Ectodermal cell (in vitro differentiated cells): ENCODE measurements at regions not wholly inside any gene's neighbourhood (a gene's known extent, or its start where the extent isn't known, plus 50 kb on each side); places are given as distances from the start of the nearest gene placed in this dataset.

Experiments used
- H3K27ac ChIP-seq: 2 replicates; pipeline ENCODE4 v1.7.0; 2013; ENCODE audit warnings: mild to moderate bottlenecking, low read depth, low read length; ENCODE audit not compliant: insufficient read depth, poor library complexity, severe bottlenecking
- H3K27me3 ChIP-seq: 2 replicates; pipeline ENCODE4 v1.7.0; 2013; ENCODE audit warnings: mild to moderate bottlenecking, low read length; ENCODE audit not compliant: insufficient read depth, control insufficient read depth, poor library complexity, severe bottlenecking
- H3K36me3 ChIP-seq: one replicate; pipeline ENCODE4 v1.7.0; 2013; ENCODE audit warnings: low read length; ENCODE audit not compliant: control insufficient read depth, insufficient read depth
- H3K4me1 ChIP-seq: one replicate; pipeline ENCODE4 v1.7.0; 2013; ENCODE audit warnings: low read length; ENCODE audit not compliant: control insufficient read depth, insufficient read depth
- H3K4me3 ChIP-seq: 2 replicates; pipeline ENCODE4 v1.7.0; 2013; ENCODE audit warnings: low read depth, low read length, control low read depth; ENCODE audit not compliant: insufficient read depth
- H3K9me3 ChIP-seq: 2 replicates; pipeline ENCODE4 v1.7.0; 2013; ENCODE audit warnings: mild to moderate bottlenecking, low read length, moderate library complexity; ENCODE audit not compliant: control insufficient read depth
- WGBS, 2 experiments: methylation state at CpG; one replicate each; pipeline ENCODE4 v1.1.7; 2013; ENCODE audit warnings: missing lambda C conversion rate in 2 of 2; 5-methylcytosine and 5-hydroxymethylcytosine counted together

- Histone ChIP-seq H3K4me3 (no peak overlapping the region), H3K9me3 (no peaks in the 10 kb centered on the region), H3K4me1 (peaks cover 35% of the 10 kb centered on the region), H3K36me3 (no peaks in the 10 kb centered on the region), H3K27me3 (peaks cover 8% of the 10 kb centered on the region), H3K27ac (no peak overlapping the region)
- 94 to 95% methylated on average over 4 of the region's 4 CpGs for WGBS, 2 experiments
These were observed 60.2 kb upstream of the LCTL start for GRCh38 chr15:66625974-66626373.

GRCh38 chr15:66628976-66629723 is 63.4 kb upstream of the LCTL start:
- H3K9me3 ChIP-seq: no peaks in the 10 kb centered on the region
- 55 to 56% methylated on average over 5 of the region's 8 CpGs for WGBS, 2 experiments
- no peaks in the 10 kb centered on the region for H3K27me3 ChIP-seq
- H3K36me3 ChIP-seq: no peaks in the 10 kb centered on the region
- no peak overlapping the region for H3K4me3 ChIP-seq
- H3K27ac ChIP-seq: no peak overlapping the region
- H3K4me1 ChIP-seq: peaks cover 45% of the 10 kb centered on the region

GRCh38 chr15:66629817-66630576 is 64.2 kb upstream of the LCTL start:
- Histone ChIP-seq H3K9me3 (no peaks in the 10 kb centered on the region), H3K27me3 (no peaks in the 10 kb centered on the region), H3K27ac (no peak overlapping the region), H3K4me3 (no peak overlapping the region), H3K4me1 (peaks cover 51% of the 10 kb centered on the region), H3K36me3 (no peaks in the 10 kb centered on the region)
- WGBS, 2 experiments: 85 to 86% methylated on average over 4 of the region's 4 CpGs

GRCh38 chr15:66630801-66631351 is 65.1 kb upstream of the LCTL start:
- H3K4me3 ChIP-seq: no peak overlapping the region
- H3K27me3 ChIP-seq: no peaks in the 10 kb centered on the region
- WGBS, 2 experiments: 77 to 79% methylated on average over 17 of the region's 17 CpGs
- H3K36me3 ChIP-seq: no peaks in the 10 kb centered on the region
- no peak overlapping the region for H3K27ac ChIP-seq
- H3K4me1 ChIP-seq: peaks cover 57% of the 10 kb centered on the region
- H3K9me3 ChIP-seq: no peaks in the 10 kb centered on the region

- Histone ChIP-seq H3K4me1 (peaks cover 57% of the 10 kb centered on the region), H3K36me3 (no peaks in the 10 kb centered on the region)
- WGBS, 2 experiments: 85% methylated on average over 7 of the region's 7 CpGs
These were observed 65.9 kb upstream of the LCTL start for GRCh38 chr15:66631616-66632263.

GRCh38 chr15:66633041-66633937 is 67.5 kb upstream of the LCTL start:
- no peaks in the 10 kb centered on the region for H3K27me3 ChIP-seq
- H3K36me3 ChIP-seq: no peaks in the 10 kb centered on the region
- 67% methylated on average over 19 of the region's 19 CpGs for WGBS, 2 experiments
- H3K9me3 ChIP-seq: no peaks in the 10 kb centered on the region
- H3K4me3 ChIP-seq: no peak overlapping the region
- peaks cover 57% of the 10 kb centered on the region for H3K4me1 ChIP-seq
- no peak overlapping the region for H3K27ac ChIP-seq

More at GRCh38 chr15:66631616-66632263, 65.9 kb upstream of the LCTL start:
- H3K27me3 ChIP-seq: no peaks in the 10 kb centered on the region
- H3K4me3 ChIP-seq: no peak overlapping the region
- no peak overlapping the region for H3K27ac ChIP-seq
- H3K9me3 ChIP-seq: no peaks in the 10 kb centered on the region

- H3K27ac ChIP-seq: no peak overlapping the region
- no peaks in the 10 kb centered on the region for H3K9me3 ChIP-seq
- no peaks in the 10 kb centered on the region for H3K36me3 ChIP-seq
- H3K27me3 ChIP-seq: no peaks in the 10 kb centered on the region
- peaks cover 54% of the 10 kb centered on the region for H3K4me1 ChIP-seq
- no peak overlapping the region for H3K4me3 ChIP-seq
- WGBS, 2 experiments: 83 to 90% methylated on average over 3 of the region's 3 CpGs
These were observed 68.1 kb upstream of the LCTL start for GRCh38 chr15:66633938-66634250.

GRCh38 chr15:66634540-66634939 is 67.5 kb upstream of the SMAD6 start:
- Histone ChIP-seq H3K27ac (no peak overlapping the region), H3K4me3 (no peak overlapping the region), H3K27me3 (no peaks in the 10 kb centered on the region), H3K9me3 (no peaks in the 10 kb centered on the region), H3K4me1 (peaks cover 51% of the 10 kb centered on the region), H3K36me3 (no peaks in the 10 kb centered on the region)
- 24 to 36% methylated on average over 5 of the region's 5 CpGs for WGBS, 2 experiments

GRCh38 chr15:66635006-66635405 is 67.0 kb upstream of the SMAD6 start:
- H3K27ac ChIP-seq: no peak overlapping the region
- no peak overlapping the region for H3K4me3 ChIP-seq
- WGBS, 2 experiments: 69 to 71% methylated on average over 5 of the region's 5 CpGs
- no peaks in the 10 kb centered on the region for H3K36me3 ChIP-seq
- no peaks in the 10 kb centered on the region for H3K9me3 ChIP-seq
- H3K27me3 ChIP-seq: no peaks in the 10 kb centered on the region
- H3K4me1 ChIP-seq: peaks cover 46% of the 10 kb centered on the region
